Kidney (tissue), 13 donors: ENCODE measurements at regions not wholly inside any gene's neighbourhood (a gene's known extent, or its start where the extent isn't known, plus 50 kb on each side); places are given as distances from the start of the nearest gene placed in this dataset.

ENCODE experiments used
- DNase-seq, 5 donors: peaks; one replicate each; pipeline ENCODE4 v3.0.0-alpha.2; 2013 to 2020
- FAIRE-seq: peaks from 2 replicates; lab custom pipeline; 2012; peaks lifted over from hg19 to GRCh38; lab: Jason Lieb, UNC
- H3K27ac ChIP-seq, 2 donors: one replicate each; pipeline ENCODE4 v1.7.0; 2013; ENCODE audit warnings: low read depth in 2 of 2, low read length in 2 of 2, inconsistent platforms in 1 of 2
- H3K27me3 ChIP-seq: one replicate; pipeline ENCODE4 v1.7.1; 2013; ENCODE audit warnings: low read length, inconsistent platforms; ENCODE audit not compliant: control insufficient read depth, insufficient read depth
- H3K36me3 ChIP-seq, 3 donors: one replicate each; pipeline versions ENCODE4 v1.7.0 to v1.7.1; 2013; ENCODE audit warnings: low read length in 3 of 3, control low read depth in 1 of 3, inconsistent platforms in 1 of 3; ENCODE audit not compliant: insufficient read depth in 3 of 3, control insufficient read depth in 2 of 3
- H3K4me1 ChIP-seq, 3 donors: one replicate each; pipeline versions ENCODE4 v1.7.0 to v1.7.1; 2013; ENCODE audit warnings: low read length in 3 of 3, inconsistent platforms in 1 of 3, low read depth in 1 of 3; ENCODE audit not compliant: control insufficient read depth in 2 of 3, insufficient read depth in 2 of 3
- H3K4me3 ChIP-seq, 3 donors: one replicate each; pipeline versions ENCODE4 v1.7.0 to v1.8.1; 2013; ENCODE audit warnings: low read length in 3 of 3, control low read depth in 1 of 3, inconsistent platforms in 1 of 3
- H3K9ac ChIP-seq, 3 donors: one replicate each; pipeline versions ENCODE4 v1.7.0 to v1.7.1; 2013; ENCODE audit warnings: low read length in 3 of 3, control low read depth in 1 of 3, inconsistent platforms in 1 of 3
- H3K9me3 ChIP-seq, 3 donors: one replicate each; pipeline versions ENCODE4 v1.7.0 to v1.7.1; 2013; ENCODE audit warnings: low read length in 3 of 3, control low read depth in 1 of 3, inconsistent platforms in 1 of 3; ENCODE audit not compliant: control insufficient read depth in 2 of 3, insufficient read depth in 1 of 3
- intact Hi-C: fragments of 100-400 bp; cut with DNase I; formaldehyde crosslinking; loops from one replicate; pipeline ENCODE4 v1.11.1; 2022
- TF ChIP-seq, protein P1 (sequence below): IDR thresholded peaks from 3 replicates; pipeline ENCODE4 v1.5.1; 2012; ENCODE audit warnings: mild to moderate bottlenecking, moderate library complexity, borderline replicate concordance; ENCODE audit not compliant: insufficient read depth; ENCODE audit errors: extremely low read depth
- donor health status: control.
- donor health status: control.
- donor health status: control.
- donor health status: control.
- donor health status: control.
- donor health status: DM: yes; HTN: yes; CAD: no.
- donor health status: Normal renal cell carcinoma (clear cell type).

DNA sequence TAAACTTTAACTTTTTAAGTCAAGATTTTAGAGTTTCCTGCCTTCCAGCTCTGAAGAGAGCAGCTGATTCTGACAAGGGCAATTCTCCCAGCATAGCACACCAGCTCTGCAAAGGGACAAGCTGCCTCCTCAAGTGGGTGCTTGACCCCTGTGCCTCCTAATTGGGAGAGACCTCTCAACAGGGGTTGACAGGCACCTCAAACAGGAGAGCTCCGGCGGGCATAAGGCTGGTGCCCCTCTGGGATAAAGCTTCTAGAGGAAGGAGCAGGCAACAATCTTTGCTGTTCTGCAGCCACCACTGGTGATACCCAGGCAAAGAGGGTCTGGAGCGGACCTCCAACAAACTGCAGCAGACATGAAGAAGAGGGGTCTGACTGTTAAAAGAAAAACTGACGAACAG is 872.9 kb upstream of the PCDH10 start:
- Histone ChIP-seq H3K4me3 (no peak overlapping the region), H3K27ac (no peak overlapping the region), H3K36me3 (no peaks in the 10 kb centered on the region), H3K4me1 (no peaks in the 10 kb centered on the region), H3K27me3 (no peaks in the 10 kb centered on the region), H3K9me3 (no peaks in the 10 kb centered on the region), H3K9ac (no peak overlapping the region)
- peak in 1 of 5 donors; percentile 28 for DNase-seq
- intact Hi-C loops, result no loop called here
- no peak for FAIRE-seq
- TF ChIP-seq, protein P1, sequence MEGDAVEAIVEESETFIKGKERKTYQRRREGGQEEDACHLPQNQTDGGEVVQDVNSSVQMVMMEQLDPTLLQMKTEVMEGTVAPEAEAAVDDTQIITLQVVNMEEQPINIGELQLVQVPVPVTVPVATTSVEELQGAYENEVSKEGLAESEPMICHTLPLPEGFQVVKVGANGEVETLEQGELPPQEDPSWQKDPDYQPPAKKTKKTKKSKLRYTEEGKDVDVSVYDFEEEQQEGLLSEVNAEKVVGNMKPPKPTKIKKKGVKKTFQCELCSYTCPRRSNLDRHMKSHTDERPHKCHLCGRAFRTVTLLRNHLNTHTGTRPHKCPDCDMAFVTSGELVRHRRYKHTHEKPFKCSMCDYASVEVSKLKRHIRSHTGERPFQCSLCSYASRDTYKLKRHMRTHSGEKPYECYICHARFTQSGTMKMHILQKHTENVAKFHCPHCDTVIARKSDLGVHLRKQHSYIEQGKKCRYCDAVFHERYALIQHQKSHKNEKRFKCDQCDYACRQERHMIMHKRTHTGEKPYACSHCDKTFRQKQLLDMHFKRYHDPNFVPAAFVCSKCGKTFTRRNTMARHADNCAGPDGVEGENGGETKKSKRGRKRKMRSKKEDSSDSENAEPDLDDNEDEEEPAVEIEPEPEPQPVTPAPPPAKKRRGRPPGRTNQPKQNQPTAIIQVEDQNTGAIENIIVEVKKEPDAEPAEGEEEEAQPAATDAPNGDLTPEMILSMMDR, result no peak

DNA sequence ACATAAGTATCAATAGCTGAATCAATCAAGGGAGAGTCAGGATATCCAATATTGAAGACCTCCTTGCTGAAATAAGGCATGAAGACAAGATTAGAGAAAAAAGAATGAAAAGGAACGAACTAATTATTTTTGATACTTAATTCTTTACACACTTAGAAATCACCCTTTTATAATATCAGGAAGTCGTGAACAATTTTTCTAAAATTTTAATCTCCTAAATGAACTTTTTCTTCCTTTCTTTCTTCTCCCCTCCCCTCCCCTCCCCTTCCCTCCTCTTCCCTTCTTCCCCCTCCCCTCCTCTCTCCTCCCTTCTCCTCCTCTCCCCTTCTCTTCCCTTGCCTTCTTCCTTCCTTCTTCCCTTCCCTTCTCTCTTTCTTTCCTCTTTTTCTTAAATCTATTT is 872.1 kb upstream of the PCDH10 start:
- TF ChIP-seq, protein P1, result no peak
- intact Hi-C loops, result no loop called here
- H3K27me3 ChIP-seq, result no peaks in the 10 kb centered on the region
- H3K4me1 ChIP-seq, result no peaks in the 10 kb centered on the region
- H3K27ac ChIP-seq, result no peak overlapping the region
- no peak overlapping the region for H3K4me3 ChIP-seq
- H3K9ac ChIP-seq, result no peak overlapping the region
- H3K9me3 ChIP-seq, result no peaks in the 10 kb centered on the region
- no peaks in the 10 kb centered on the region for H3K36me3 ChIP-seq
- FAIRE-seq (no peak), DNase-seq (no peak)

GRCh38 chr4:132281733-132282132 is 867.4 kb upstream of the PCDH10 start:
- H3K27me3 ChIP-seq, result no peaks in the 10 kb centered on the region
- no peaks in the 10 kb centered on the region for H3K4me1 ChIP-seq
- DNase-seq (no peak), FAIRE-seq (no peak)
- TF ChIP-seq, protein P1, result no peak
- H3K36me3 ChIP-seq, result no peaks in the 10 kb centered on the region
- no peaks in the 10 kb centered on the region for H3K9me3 ChIP-seq
- H3K27ac ChIP-seq, result no peak overlapping the region
- intact Hi-C loops, result no loop called here
- no peak overlapping the region for H3K9ac ChIP-seq
- H3K4me3 ChIP-seq, result no peak overlapping the region

DNA sequence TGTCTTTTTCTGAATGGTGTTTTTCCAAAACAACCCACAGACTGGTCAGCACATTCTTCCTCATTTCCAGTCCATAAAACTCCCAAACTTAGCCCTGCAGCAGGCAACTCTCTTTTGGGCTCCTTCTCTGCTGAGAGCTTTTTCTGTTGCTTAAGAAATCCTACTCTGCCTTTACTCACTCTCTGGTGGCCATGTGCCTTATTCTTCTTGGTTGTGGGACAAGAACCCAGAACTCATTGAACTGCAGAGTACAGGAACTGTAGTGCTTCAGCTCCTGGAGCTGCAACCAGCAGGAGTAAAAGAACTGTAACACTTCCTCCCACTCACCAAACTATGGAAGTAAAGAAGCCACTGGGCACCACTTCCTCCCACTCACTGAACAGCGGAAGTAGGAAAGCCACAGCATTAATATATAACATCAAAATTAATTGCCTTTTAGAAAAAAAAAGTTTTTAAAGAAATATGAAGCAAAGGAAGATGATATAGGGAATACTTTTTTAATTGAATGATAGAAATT is 864.1 kb upstream of the PCDH10 start:
- H3K27ac ChIP-seq, result no peak overlapping the region
- no peak for FAIRE-seq
- H3K9me3 ChIP-seq, result no peaks in the 10 kb centered on the region
- intact Hi-C loops, result no loop called here
- no peak for DNase-seq
- H3K27me3 ChIP-seq, result no peaks in the 10 kb centered on the region
- H3K4me1 ChIP-seq, result no peaks in the 10 kb centered on the region
- no peak overlapping the region for H3K4me3 ChIP-seq
- TF ChIP-seq, protein P1, result no peak
- no peak overlapping the region for H3K9ac ChIP-seq
- H3K36me3 ChIP-seq, result no peaks in the 10 kb centered on the region
